ENCODE measurements at regions not wholly inside any gene's neighbourhood (a gene's known extent, or its start where the extent isn't known, plus 50 kb on each side); places are given as distances from the start of the nearest gene placed in this dataset.

DNA sequence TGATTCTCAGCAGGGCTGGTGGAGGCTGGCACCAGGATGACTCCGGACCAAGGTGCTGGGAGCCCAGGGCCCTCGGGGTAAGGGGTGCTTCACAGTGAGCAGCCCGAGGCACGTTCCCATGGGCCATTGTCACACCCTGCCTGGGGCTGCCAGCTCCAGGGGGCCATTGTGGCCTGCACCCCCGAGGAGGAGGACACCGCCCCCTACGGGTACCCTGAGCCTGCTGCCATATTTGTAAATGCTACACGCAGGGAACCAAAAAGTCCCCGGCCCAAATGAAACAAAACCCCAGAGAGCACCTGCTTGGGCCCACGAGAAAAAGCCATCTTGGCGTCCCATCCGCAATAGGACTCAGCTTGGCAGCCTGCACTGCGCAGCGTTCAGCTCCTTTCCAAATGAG lies 64.7 kb upstream of the GATA5 start:
- no peak for TF ChIP-seq POLR2AphosphoS5 (IDR thresholded peaks at IDR 0.05)
- TF ChIP-seq POLR2A (IDR thresholded peaks at IDR 0.05): no peak
- TF ChIP-seq CTCF (IDR thresholded peaks at IDR 0.05): no peak

All from prostate gland (tissue), 2 donors.